ENCODE measurements at regions not wholly inside any gene's neighbourhood (a gene's known extent, or its start where the extent isn't known, plus 50 kb on each side); places are given as distances from the start of the nearest gene placed in this dataset.

DNA sequence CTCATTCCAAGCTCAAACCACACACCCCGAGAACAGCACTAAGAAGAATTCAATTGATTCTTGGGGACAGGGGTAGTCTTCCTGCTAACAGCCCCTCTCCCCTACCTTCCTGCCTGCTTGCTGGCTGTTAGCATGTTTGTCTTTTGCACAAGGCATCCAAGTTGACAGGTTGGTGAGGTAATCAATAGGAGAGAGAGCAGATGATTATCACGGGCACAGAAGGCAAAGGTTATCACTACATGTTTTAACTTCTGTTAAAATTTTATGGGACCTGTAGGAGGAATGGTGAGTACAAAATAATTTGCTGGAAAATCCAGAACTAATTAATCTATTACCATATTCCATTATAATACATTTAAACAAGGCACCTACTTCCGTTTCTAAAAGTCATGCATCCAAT lies 442.1 kb upstream of the TCF4 start:
- peaks cover 6 to 7% of the 10 kb centered on the region in 2 experiments; a peak in 3 of 4 replicates for H3K4me1 Mint-ChIP-seq
- no peaks in the 10 kb centered on the region for H4K20me1 ChIP-seq (ENCODE audit: control insufficient read depth, insufficient read depth, insufficient read length)
- H2BK120ac ChIP-seq (ENCODE audit: low read depth, low read length, poor library complexity, severe bottlenecking): no peak overlapping the region
- no peak overlapping the region for H3K27ac ChIP-seq (ENCODE audit: insufficient read length, low read depth, low read length)
- no peak overlapping the region for H3K4me3 Mint-ChIP-seq
- H2AFZ ChIP-seq (ENCODE audit: low read length): no peak overlapping the region
- WGBS (ENCODE audit: extremely low coverage, insufficient read length, low lambda C conversion rate): no CpG with 5 or more reads among the region's 3 CpGs
- no peak overlapping the region for H3K9ac ChIP-seq (ENCODE audit: extremely low read depth, insufficient read length, low read length)
- H4K5ac ChIP-seq (ENCODE audit: insufficient read length, low read depth, low read length): no peak overlapping the region
- DNase-seq: no peak
- no peak overlapping the region for H3K18ac ChIP-seq (ENCODE audit: insufficient read length, low read depth, low read length)
- H3K4ac ChIP-seq (ENCODE audit: low read depth, low read length): no peak overlapping the region
- peaks cover 8% of the 10 kb centered on the region for H3K9me3 ChIP-seq (ENCODE audit: control insufficient read depth, low read depth, low read length)
- no peak overlapping the region for H3K14ac ChIP-seq (ENCODE audit: insufficient read depth, low read length)
- H3K36me3 Mint-ChIP-seq (ENCODE audit: insufficient read depth in 1 of 3, low read depth in 3 of 3): peaks cover 4 to 19% (median 17%) of the 10 kb centered on the region in 3 experiments
- peaks cover 18 to 21% of the 10 kb centered on the region in 2 experiments for H3K9me3 Mint-ChIP-seq
- peaks cover 2% of the 10 kb centered on the region; the same call in 1 of the 2 replicates for H3K27me3 Mint-ChIP-seq (ENCODE audit: low read depth)
- no peak overlapping the region for H3K27ac Mint-ChIP-seq
- H3K4me2 ChIP-seq (ENCODE audit: insufficient read depth, insufficient read length, low read length): no peak overlapping the region
- H3K79me2 ChIP-seq (ENCODE audit: insufficient read depth, low read length): no peaks in the 10 kb centered on the region
- H4K8ac ChIP-seq (replicated peaks; ENCODE audit: insufficient read length, low read depth, low read length): no peak overlapping the region
- H3K56ac ChIP-seq (ENCODE audit: insufficient read length, low read depth, low read length): no peak overlapping the region
- H2BK5ac ChIP-seq (ENCODE audit: insufficient read length, low read length): no peak overlapping the region
- no peak overlapping the region for H3T11ph ChIP-seq (ENCODE audit: low read length)
- no peak overlapping the region for H2BK20ac ChIP-seq (ENCODE audit: low read depth, low read length, poor library complexity, severe bottlenecking)
- no peak overlapping the region for H3K23ac ChIP-seq (ENCODE audit: insufficient read length, low read depth, low read length)
- no peak overlapping the region for H2BK15ac ChIP-seq (ENCODE audit: low read depth, low read length)
- H3K23me2 ChIP-seq (ENCODE audit: insufficient read length, low read depth, low read length, poor library complexity, severe bottlenecking): no peaks in the 10 kb centered on the region
- TF ChIP-seq, protein P1, sequence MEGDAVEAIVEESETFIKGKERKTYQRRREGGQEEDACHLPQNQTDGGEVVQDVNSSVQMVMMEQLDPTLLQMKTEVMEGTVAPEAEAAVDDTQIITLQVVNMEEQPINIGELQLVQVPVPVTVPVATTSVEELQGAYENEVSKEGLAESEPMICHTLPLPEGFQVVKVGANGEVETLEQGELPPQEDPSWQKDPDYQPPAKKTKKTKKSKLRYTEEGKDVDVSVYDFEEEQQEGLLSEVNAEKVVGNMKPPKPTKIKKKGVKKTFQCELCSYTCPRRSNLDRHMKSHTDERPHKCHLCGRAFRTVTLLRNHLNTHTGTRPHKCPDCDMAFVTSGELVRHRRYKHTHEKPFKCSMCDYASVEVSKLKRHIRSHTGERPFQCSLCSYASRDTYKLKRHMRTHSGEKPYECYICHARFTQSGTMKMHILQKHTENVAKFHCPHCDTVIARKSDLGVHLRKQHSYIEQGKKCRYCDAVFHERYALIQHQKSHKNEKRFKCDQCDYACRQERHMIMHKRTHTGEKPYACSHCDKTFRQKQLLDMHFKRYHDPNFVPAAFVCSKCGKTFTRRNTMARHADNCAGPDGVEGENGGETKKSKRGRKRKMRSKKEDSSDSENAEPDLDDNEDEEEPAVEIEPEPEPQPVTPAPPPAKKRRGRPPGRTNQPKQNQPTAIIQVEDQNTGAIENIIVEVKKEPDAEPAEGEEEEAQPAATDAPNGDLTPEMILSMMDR (conservative IDR thresholded peaks at IDR 0.05): no peak
- H3K27me3 ChIP-seq (ENCODE audit: insufficient read depth, low read length): no peaks in the 10 kb centered on the region; the same call in 1 of the 2 replicates
- H4K91ac ChIP-seq (ENCODE audit: insufficient read length, low read depth, low read length): no peak overlapping the region
- H2AK5ac ChIP-seq (ENCODE audit: insufficient read length, low read length): no peak overlapping the region
- H3K79me1 ChIP-seq (ENCODE audit: insufficient read depth, low read depth, low read length, poor library complexity, severe bottlenecking): no peaks in the 10 kb centered on the region
- H2BK12ac ChIP-seq (ENCODE audit: insufficient read length, low read depth, low read length): no peak overlapping the region
- H3K4me1 ChIP-seq (ENCODE audit: insufficient read depth, low read length): no peaks in the 10 kb centered on the region
